A673 (cell line): ENCODE measurements at regions not wholly inside any gene's neighbourhood (a gene's known extent, or its start where the extent isn't known, plus 50 kb on each side); places are given as distances from the start of the nearest gene placed in this dataset.
A peak's percentile ranks its signal among the peaks of the same experiment; 100 is the strongest.

ENCODE experiments used
- BruUV-seq: library from RNA; stranded (reverse); fragments of 400-500 nt; replicated peaks from 2 replicates; lab custom pipeline; 2021; lab: Mats Ljungman, UMichigan
- CTCF ChIA-PET: fragments of 300-600 bp; sonication (Branson Sonifier 250); formaldehyde crosslinking; loops from one replicate; lab custom pipeline; 2022; ENCODE audit warnings: antibody characterized with exemption; lab: Charles Lee
- POLR2A ChIA-PET: fragments of 300-600 bp; sonication (Branson Sonifier 250); formaldehyde crosslinking; loops from one replicate; lab custom pipeline; 2022; ENCODE audit warnings: antibody characterized with exemption; ENCODE audit not compliant: low non-redundant PET; lab: Charles Lee
- DNase-seq: peaks from one replicate; pipeline ENCODE4 v3.0.0-alpha.2; 2015; ENCODE audit warnings: low spot score
- H3K27ac ChIP-seq: fragments of 200-600 bp; sonication (generic); 2 replicates; pipeline ENCODE4 v1.5.1; 2016; ENCODE audit warnings: mixed run types, low read depth, mild to moderate bottlenecking, mixed read lengths, antibody characterized with exemption, low read length; ENCODE audit not compliant: poor library complexity, severe bottlenecking
- H3K27me3 ChIP-seq: fragments of 200-600 bp; sonication (generic); replicated peaks from 2 replicates; pipeline ENCODE4 v1.6.1; 2017; ENCODE audit warnings: mixed run types, low read depth, mild to moderate bottlenecking, mixed read lengths, antibody characterized with exemption, low read length; ENCODE audit not compliant: insufficient read depth, poor library complexity
- H3K36me3 ChIP-seq: fragments of 200-600 bp; sonication (generic); 2 replicates; pipeline ENCODE4 v1.6.1; 2016; ENCODE audit warnings: mixed run types, mild to moderate bottlenecking, mixed read lengths, antibody characterized with exemption, low read length; ENCODE audit not compliant: insufficient read depth, poor library complexity, severe bottlenecking
- H3K4me1 ChIP-seq: fragments of 200-600 bp; sonication (generic); 2 replicates; pipeline ENCODE4 v1.6.1; 2017; ENCODE audit warnings: mixed run types, mild to moderate bottlenecking, mixed read lengths, antibody characterized with exemption, low read length; ENCODE audit not compliant: insufficient read depth, poor library complexity, severe bottlenecking
- H3K4me3 ChIP-seq: fragments of 200-600 bp; sonication (generic); 2 replicates; pipeline ENCODE4 v1.5.1; 2016; ENCODE audit warnings: low read depth, mixed run types, mild to moderate bottlenecking, mixed read lengths, low read length; ENCODE audit not compliant: poor library complexity, severe bottlenecking
- H3K9me3 ChIP-seq: fragments of 200-600 bp; sonication (generic); 2 replicates; pipeline ENCODE4 v1.6.1; 2016; ENCODE audit warnings: mixed run types, low read depth, mild to moderate bottlenecking, mixed read lengths, antibody characterized with exemption, low read length; ENCODE audit not compliant: poor library complexity, severe bottlenecking
- CTCF ChIP-seq: fragments of 300-800, 200-600 bp; sonication (generic); conservative IDR thresholded peaks from 2 replicates; pipeline ENCODE4 v1.5.1; 2017; ENCODE audit warnings: low read depth, mild to moderate bottlenecking, antibody characterized with exemption, low read length, moderate library complexity, mixed read lengths
- EZH2 ChIP-seq: fragments of 200-600 bp; sonication (generic); IDR thresholded peaks from 2 replicates; pipeline ENCODE4 v1.6.1; 2017; ENCODE audit warnings: borderline replicate concordance, low read depth, mild to moderate bottlenecking, mixed read lengths, antibody characterized with exemption, low read length; ENCODE audit not compliant: poor library complexity, severe bottlenecking
- intact Hi-C: fragments of 100-400 bp; cut with micrococcal nuclease; formaldehyde crosslinking; loops from one replicate; pipeline ENCODE4 v1.10.0; 2022; ENCODE audit not compliant: unreplicated experiment

GRCh38 chr20:6924681-6925080, 157.2 kb downstream of the BMP2 start:
- no peaks in the 10 kb centered on the region for H3K9me3 ChIP-seq
- DNase-seq: no peak
- ChIA-PET POLR2A (no interaction called here), CTCF (no interaction called here)
- no peaks in the 10 kb centered on the region for H3K27me3 ChIP-seq
- no peak overlapping the region for H3K4me3 ChIP-seq
- no peaks in the 10 kb centered on the region for H3K36me3 ChIP-seq
- H3K4me1 ChIP-seq: no peaks in the 10 kb centered on the region
- intact Hi-C loops: no loop called here
- no TSS peak for BruUV-seq
- H3K27ac ChIP-seq: no peak overlapping the region
- TF ChIP-seq CTCF (no peak), EZH2 (no peak)

- peaks cover 3% of the 10 kb centered on the region for H3K9me3 ChIP-seq
- TF ChIP-seq CTCF (no peak), EZH2 (no peak)
- intact Hi-C loops: no loop called here
- no peak overlapping the region for H3K4me3 ChIP-seq
- BruUV-seq: no TSS peak
- no peak for DNase-seq
- ChIA-PET POLR2A (no interaction called here), CTCF (no interaction called here)
- H3K27me3 ChIP-seq: no peaks in the 10 kb centered on the region
- no peaks in the 10 kb centered on the region for H3K36me3 ChIP-seq
- H3K4me1 ChIP-seq: no peaks in the 10 kb centered on the region
- H3K27ac ChIP-seq: no peak overlapping the region
Measured at GRCh38 chr20:6925744-6926278, 158.3 kb downstream of the BMP2 start.

- CTCF ChIA-PET: no interaction called here
- Histone ChIP-seq H3K4me3 (no peak overlapping the region), H3K4me1 (no peaks in the 10 kb centered on the region), H3K27ac (no peak overlapping the region), H3K27me3 (no peaks in the 10 kb centered on the region), H3K36me3 (no peaks in the 10 kb centered on the region), H3K9me3 (peaks cover 5% of the 10 kb centered on the region)
- no TSS peak for BruUV-seq
- no peak for TF ChIP-seq CTCF
- no peak for TF ChIP-seq EZH2
- POLR2A ChIA-PET: no interaction called here
- intact Hi-C loops: no loop called here
- peak; percentile 1 for DNase-seq
Measured at GRCh38 chr20:6940048-6940447, 172.6 kb downstream of the BMP2 start.
